Left ventricle myocardium superior (tissue), 1 donor: ENCODE measurements at regions not wholly inside any gene's neighbourhood (a gene's known extent, or its start where the extent isn't known, plus 50 kb on each side); places are given as distances from the start of the nearest gene placed in this dataset.
A peak's percentile ranks its signal among the peaks of the same experiment; 100 is the strongest.

Source experiments
- microRNA-seq: library from miRNA; unstranded; fragments of <30 nt; microRNA quantifications from one replicate; pipeline ENCODE4 v1.2.0, GENCODE V29; 2020; ENCODE audit warnings: borderline number of aligned reads
- donor health status: DM: no; HTN: yes; CAD: no; lungs with severe emphysema.

Small RNAs in the stretch of these regions (microRNA-seq; reads per million reads assigned to microRNA genes)
- 2,787 reads per million, percentile 85 among the genes with 10 or more reads in this experiment for gene MIR145
